ENCODE measurements at regions not wholly inside any gene's neighbourhood (a gene's known extent, or its start where the extent isn't known, plus 50 kb on each side); places are given as distances from the start of the nearest gene placed in this dataset.

- Histone ChIP-seq H3K4me3 (ENCODE audit: low read depth, low read length) (no peak overlapping the region), H3K27me3 (ENCODE audit: control insufficient read depth, insufficient read depth, low read length) (no peaks in the 10 kb centered on the region), H3K36me3 (ENCODE audit: control insufficient read depth, insufficient read depth, low read length) (no peaks in the 10 kb centered on the region)
- TF ChIP-seq, protein P1, sequence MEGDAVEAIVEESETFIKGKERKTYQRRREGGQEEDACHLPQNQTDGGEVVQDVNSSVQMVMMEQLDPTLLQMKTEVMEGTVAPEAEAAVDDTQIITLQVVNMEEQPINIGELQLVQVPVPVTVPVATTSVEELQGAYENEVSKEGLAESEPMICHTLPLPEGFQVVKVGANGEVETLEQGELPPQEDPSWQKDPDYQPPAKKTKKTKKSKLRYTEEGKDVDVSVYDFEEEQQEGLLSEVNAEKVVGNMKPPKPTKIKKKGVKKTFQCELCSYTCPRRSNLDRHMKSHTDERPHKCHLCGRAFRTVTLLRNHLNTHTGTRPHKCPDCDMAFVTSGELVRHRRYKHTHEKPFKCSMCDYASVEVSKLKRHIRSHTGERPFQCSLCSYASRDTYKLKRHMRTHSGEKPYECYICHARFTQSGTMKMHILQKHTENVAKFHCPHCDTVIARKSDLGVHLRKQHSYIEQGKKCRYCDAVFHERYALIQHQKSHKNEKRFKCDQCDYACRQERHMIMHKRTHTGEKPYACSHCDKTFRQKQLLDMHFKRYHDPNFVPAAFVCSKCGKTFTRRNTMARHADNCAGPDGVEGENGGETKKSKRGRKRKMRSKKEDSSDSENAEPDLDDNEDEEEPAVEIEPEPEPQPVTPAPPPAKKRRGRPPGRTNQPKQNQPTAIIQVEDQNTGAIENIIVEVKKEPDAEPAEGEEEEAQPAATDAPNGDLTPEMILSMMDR (IDR thresholded peaks at IDR 0.05; ENCODE audit: insufficient read depth, low read length, poor library complexity, severe bottlenecking) = peak; percentile 18
- DNase-seq (ENCODE audit: low read depth) = peak; percentile 59
These were observed 221.9 kb upstream of the SETBP1 start for GRCh38 chr18:44458777-44459176.

DNA sequence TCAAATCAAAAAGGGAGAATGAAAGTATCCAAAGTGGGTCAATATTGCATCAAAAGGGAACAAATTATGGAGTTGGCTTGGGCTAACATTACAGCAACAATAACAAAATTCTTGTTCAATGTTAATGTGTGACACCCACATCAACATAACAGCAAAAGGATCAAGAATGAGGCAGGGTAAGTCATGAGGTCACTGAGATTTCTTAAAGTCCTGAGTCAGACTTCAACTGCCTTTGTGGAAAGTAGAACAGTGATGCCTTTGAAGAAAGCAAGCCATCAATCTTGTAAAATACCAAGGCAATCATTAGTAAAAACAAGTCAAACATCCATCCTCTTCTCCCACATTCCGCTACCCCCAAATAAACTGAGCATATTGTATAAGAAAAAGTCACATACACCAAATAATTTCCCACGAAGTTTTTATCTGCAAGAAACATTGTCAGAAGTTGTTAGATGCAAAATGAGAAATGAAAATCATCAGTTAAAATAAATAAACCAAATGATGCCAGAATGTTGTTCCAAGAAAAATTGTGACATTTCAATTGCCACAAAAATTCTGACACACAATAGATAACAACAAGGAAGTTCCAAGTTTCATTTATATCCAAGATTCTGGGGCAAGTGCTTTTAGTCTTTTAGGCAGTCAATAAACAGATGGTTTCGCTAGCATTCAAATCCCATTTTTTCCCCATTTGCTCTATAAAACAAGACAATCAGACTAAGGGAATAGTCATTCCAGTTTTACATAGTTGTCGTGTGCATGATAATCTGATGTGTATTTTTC is 216.1 kb upstream of the SETBP1 start:
- H3K27me3 ChIP-seq (ENCODE audit: control insufficient read depth, insufficient read depth, low read length) = no peaks in the 10 kb centered on the region
- no peak for DNase-seq (ENCODE audit: low read depth)
- H3K36me3 ChIP-seq (ENCODE audit: control insufficient read depth, insufficient read depth, low read length) = no peaks in the 10 kb centered on the region
- H3K4me3 ChIP-seq (ENCODE audit: low read depth, low read length) = no peak overlapping the region
- TF ChIP-seq, protein P1 (IDR thresholded peaks at IDR 0.05; ENCODE audit: insufficient read depth, low read length, poor library complexity, severe bottlenecking) = no peak

- no peak for DNase-seq (ENCODE audit: low read depth)
- H3K4me3 ChIP-seq (ENCODE audit: low read depth, low read length) = no peak overlapping the region
- H3K36me3 ChIP-seq (ENCODE audit: control insufficient read depth, insufficient read depth, low read length) = no peaks in the 10 kb centered on the region
- no peaks in the 10 kb centered on the region for H3K27me3 ChIP-seq (ENCODE audit: control insufficient read depth, insufficient read depth, low read length)
- TF ChIP-seq, protein P1 (IDR thresholded peaks at IDR 0.05; ENCODE audit: insufficient read depth, low read length, poor library complexity, severe bottlenecking) = no peak
These were observed 215.3 kb upstream of the SETBP1 start for GRCh38 chr18:44465381-44465841.

DNA sequence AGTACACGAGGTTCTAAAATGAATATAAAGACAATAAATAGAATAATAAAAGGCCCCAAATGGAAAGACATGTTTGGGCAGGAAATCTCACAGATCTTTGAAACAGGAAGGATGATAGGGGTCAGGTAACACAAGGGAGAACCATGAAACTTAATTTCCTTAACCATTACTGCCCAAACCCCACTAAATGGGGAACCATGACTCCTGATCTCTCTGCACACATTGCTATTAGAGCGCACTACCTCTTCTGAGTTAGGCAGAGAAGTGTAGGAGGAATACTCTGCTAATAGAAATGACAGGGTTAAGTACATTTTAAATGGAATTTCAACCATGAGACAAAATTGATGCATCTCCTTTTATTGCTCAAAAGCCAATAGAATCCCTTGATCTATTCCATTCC is 213.7 kb upstream of the SETBP1 start:
- DNase-seq (ENCODE audit: low read depth) = no peak
- no peak overlapping the region for H3K4me3 ChIP-seq (ENCODE audit: low read depth, low read length)

GRCh38 chr18:44467718-44468117 is 213.0 kb upstream of the SETBP1 start:
- no peaks in the 10 kb centered on the region for H3K36me3 ChIP-seq (ENCODE audit: control insufficient read depth, insufficient read depth, low read length)
- H3K27me3 ChIP-seq (ENCODE audit: control insufficient read depth, insufficient read depth, low read length) = no peaks in the 10 kb centered on the region
- DNase-seq (ENCODE audit: low read depth) = no peak
- TF ChIP-seq, protein P1 (IDR thresholded peaks at IDR 0.05; ENCODE audit: insufficient read depth, low read length, poor library complexity, severe bottlenecking) = no peak
- H3K4me3 ChIP-seq (ENCODE audit: low read depth, low read length) = no peak overlapping the region

More for the DNA sequence above, 213.7 kb upstream of the SETBP1 start:
- no peaks in the 10 kb centered on the region for H3K36me3 ChIP-seq (ENCODE audit: control insufficient read depth, insufficient read depth, low read length)
- H3K27me3 ChIP-seq (ENCODE audit: control insufficient read depth, insufficient read depth, low read length) = no peaks in the 10 kb centered on the region
- TF ChIP-seq, protein P1 (IDR thresholded peaks at IDR 0.05; ENCODE audit: insufficient read depth, low read length, poor library complexity, severe bottlenecking) = no peak

Measured in kidney epithelial cell (primary cell).